K562 (cell line): ENCODE measurements at regions not wholly inside any gene's neighbourhood (a gene's known extent, or its start where the extent isn't known, plus 50 kb on each side); places are given as distances from the start of the nearest gene placed in this dataset.

Experiments
- ATAC-seq: fragments of 200-7000 bp; cut with Tn5 transposase; 3 replicates; pipeline ENCODE4 v1.9.1; 2020; ENCODE audit warnings: moderate library complexity
- BruUV-seq: library from RNA; stranded (reverse); fragments of 400-500 nt; replicated peaks from 2 replicates; lab custom pipeline; 2021; lab: Mats Ljungman, UMichigan
- CTCF ChIA-PET: fragments of 300-600 bp; formaldehyde crosslinking; extraction: SDS; loops from one replicate; lab custom pipeline; 2021; ENCODE audit warnings: low intra/inter-chr PET ratio; lab: Yijun Ruan, JAX
- POLR2A ChIA-PET: fragments of 300-600, 350-650 bp; sonication (Branson Sonifier 250); formaldehyde crosslinking; extraction: SDS; loops from one replicate; lab custom pipeline; 2021; ENCODE audit warnings: antibody characterized with exemption, inconsistent platforms; lab: Yijun Ruan, JAX
- DNase-seq, 4 experiments: peaks; one replicate each; pipeline versions ENCODE4 v3.0.0 to v3.0.0-alpha.2; 2011 to 2018; ENCODE audit warnings: low spot score in 3 of 4, mixed read lengths in 3 of 4; ENCODE audit errors: extremely low read depth in 1 of 4
- FAIRE-seq: peaks from 2 replicates; lab custom pipeline; 2011; peaks lifted over from hg19 to GRCh38; lab: Jason Lieb, UNC
- H2AFZ ChIP-seq: 2 replicates; pipeline ENCODE4 v1.6.0; 2011; ENCODE audit warnings: low read depth, low read length, control low read depth, inconsistent platforms
- H3K27ac ChIP-seq: fragments of 200-600 bp; 3 replicates; pipeline ENCODE4 v1.8.0; 2011; ENCODE audit warnings: low read depth, mild to moderate bottlenecking, control low read depth, inconsistent platforms, low read length, moderate library complexity, mixed read lengths; ENCODE audit errors: extremely low read depth
- H3K27me3 ChIP-seq, 2 experiments: fragments of 300-600 bp in 1 of 2; 2 replicates in 1 of 2; 3 replicates in 1 of 2; pipeline versions ENCODE4 v1.6.0 to v1.8.0; 2011; ENCODE audit warnings: inconsistent platforms in 2 of 2, low read length in 2 of 2, mild to moderate bottlenecking in 1 of 2, mixed read lengths in 1 of 2, moderate library complexity in 1 of 2; ENCODE audit not compliant: control insufficient read depth in 2 of 2, insufficient read depth in 2 of 2
- H3K36me3 ChIP-seq: fragments of 300-600 bp; 3 replicates; pipeline ENCODE4 v1.8.0; 2011; ENCODE audit warnings: mild to moderate bottlenecking, low read length, inconsistent platforms; ENCODE audit not compliant: control insufficient read depth, insufficient read depth
- H3K4me1 ChIP-seq, 2 experiments: fragments of 200-600 bp in 1 of 2; replicated peaks in 1 of 2; 2 replicates in 1 of 2; 3 replicates in 1 of 2; pipeline versions ENCODE4 v1.5.1 to v1.8.0; 2011; ENCODE audit warnings: inconsistent platforms in 2 of 2, low read length in 2 of 2, mild to moderate bottlenecking in 1 of 2, mixed read lengths in 1 of 2, moderate library complexity in 1 of 2; ENCODE audit not compliant: control insufficient read depth in 2 of 2, insufficient read depth in 2 of 2
- H3K4me2 ChIP-seq: 2 replicates; pipeline ENCODE4 v1.6.1; 2011; ENCODE audit warnings: low read length, control low read depth, inconsistent platforms, mixed read lengths; ENCODE audit not compliant: insufficient read depth
- H3K4me3 ChIP-seq: fragments of 200-600 bp; sonication (generic), shearing (Covaris generic); 2 replicates; pipeline ENCODE4 v1.5.1; 2016; ENCODE audit warnings: control low read depth, inconsistent platforms
- H3K79me2 ChIP-seq: fragments of 200-600 bp; 3 replicates; pipeline ENCODE4 v1.8.0; 2011; ENCODE audit warnings: low read length, inconsistent platforms; ENCODE audit not compliant: control insufficient read depth, insufficient read depth
- H3K9ac ChIP-seq, 2 experiments: 2 replicates each; pipeline versions ENCODE4 v1.6.0 to v1.6.1; 2011; ENCODE audit warnings: low read depth in 2 of 2, low read length in 2 of 2, control low read depth in 1 of 2, inconsistent platforms in 1 of 2, mild to moderate bottlenecking in 1 of 2, mixed read lengths in 1 of 2; ENCODE audit not compliant: insufficient read depth in 1 of 2
- H3K9me1 ChIP-seq: one replicate; pipeline ENCODE4 v1.6.0; 2011; ENCODE audit warnings: inconsistent platforms, mild to moderate bottlenecking, low read length, moderate library complexity; ENCODE audit not compliant: control insufficient read depth, insufficient read depth
- H3K9me3 ChIP-seq: replicated peaks from 2 replicates; pipeline ENCODE4 v1.5.1; 2011; ENCODE audit warnings: low read depth, low read length, inconsistent platforms; ENCODE audit not compliant: control insufficient read depth, insufficient read depth
- H4K20me1 ChIP-seq: replicated peaks from 2 replicates; pipeline ENCODE4 v1.6.1; 2011; ENCODE audit warnings: low read length, inconsistent platforms, mixed read lengths; ENCODE audit not compliant: control insufficient read depth, insufficient read depth
- CHD2 ChIP-seq: IDR thresholded peaks from 2 replicates; pipeline ENCODE4 v1.6.1; 2011; ENCODE audit warnings: low read depth, low read length
- CREBBP ChIP-seq: IDR thresholded peaks from one replicate; pipeline ENCODE4 v1.6.1; 2012; ENCODE audit warnings: low read depth, mild to moderate bottlenecking, control low read depth, inconsistent platforms, low read length
- E2F1 ChIP-seq: sonication (generic); formaldehyde crosslinking; IDR thresholded peaks from 2 replicates; pipeline ENCODE4 v1.8.1; 2023; ENCODE audit warnings: mild to moderate bottlenecking, missing genetic modification reagents, moderate library complexity
- ILF3 ChIP-seq: fragments of 450-650 bp; IDR thresholded peaks from 2 replicates; pipeline ENCODE4 v1.6.1; 2018; ENCODE audit warnings: antibody characterized with exemption, mild to moderate bottlenecking, moderate library complexity, borderline replicate concordance
- KDM5B ChIP-seq: fragments of 200-600 bp; sonication (generic); IDR thresholded peaks from 2 replicates; pipeline ENCODE4 v1.6.1; 2012; ENCODE audit warnings: low read depth, mild to moderate bottlenecking, moderate library complexity, low read length, control low read depth, inconsistent platforms; ENCODE audit not compliant: insufficient replicate concordance
- MCM2 ChIP-seq: fragments of 450-650 bp; IDR thresholded peaks from 2 replicates; pipeline ENCODE4 v1.6.1; 2017; ENCODE audit warnings: low read depth, mild to moderate bottlenecking
- NCOA4 ChIP-seq: fragments of 450-650 bp; IDR thresholded peaks from 2 replicates; pipeline ENCODE4 v1.6.1; 2018; ENCODE audit warnings: mild to moderate bottlenecking; ENCODE audit not compliant: partially characterized antibody
- PATZ1 ChIP-seq: fragments of 250-450 bp; sonication (Bioruptor Pico); IDR thresholded peaks from 2 replicates; pipeline ENCODE4 v1.5.0; 2020; ENCODE audit warnings: mild to moderate bottlenecking, borderline replicate concordance
- PHB ChIP-seq: fragments of 250-450 bp; sonication (Bioruptor Pico); IDR thresholded peaks from 2 replicates; pipeline ENCODE4 v1.5.0; 2021
- RBM14 ChIP-seq: fragments of 200-400 bp; formaldehyde crosslinking; IDR thresholded peaks from 2 replicates; pipeline ENCODE4 v1.6.1; 2018; ENCODE audit warnings: low read depth, mild to moderate bottlenecking, low read length, moderate library complexity, borderline replicate concordance; ENCODE audit not compliant: insufficient read depth
- SMARCE1 ChIP-seq: fragments of 450-650 bp; IDR thresholded peaks from 2 replicates; pipeline ENCODE4 v1.7.1; 2016; ENCODE audit warnings: mild to moderate bottlenecking
- YBX1 ChIP-seq: fragments of 450-650 bp; IDR thresholded peaks from 2 replicates; pipeline ENCODE4 v1.7.1; 2016; ENCODE audit warnings: mild to moderate bottlenecking
- ZKSCAN3 ChIP-seq: fragments of 250-450 bp; sonication (Bioruptor Pico); IDR thresholded peaks from 2 replicates; pipeline ENCODE4 v1.4.0; 2020
- ZNF217 ChIP-seq: sonication (generic); formaldehyde crosslinking; IDR thresholded peaks from 2 replicates; pipeline ENCODE4 v1.8.0; 2022; ENCODE audit warnings: mild to moderate bottlenecking, missing genetic modification reagents
- ZNF24 ChIP-seq: fragments of 450-650 bp; IDR thresholded peaks from 2 replicates; pipeline ENCODE4 v1.6.1; 2016
- ZNF274 ChIP-seq: IDR thresholded peaks from 2 replicates; pipeline ENCODE4 v1.6.1; 2011; ENCODE audit warnings: low read depth, mild to moderate bottlenecking, low read length, moderate library complexity, borderline replicate concordance
- ZNF511 ChIP-seq: sonication (generic); formaldehyde crosslinking; IDR thresholded peaks from 2 replicates; pipeline ENCODE4 v1.8.0; 2022; ENCODE audit warnings: mild to moderate bottlenecking, missing genetic modification reagents
- ZNF551 ChIP-seq: fragments of 250-450 bp; sonication (Bioruptor Pico); IDR thresholded peaks from 2 replicates; pipeline ENCODE4 v1.5.0; 2021; ENCODE audit warnings: mild to moderate bottlenecking, moderate library complexity
- ZNF695 ChIP-seq: fragments of 450-650 bp; formaldehyde crosslinking; IDR thresholded peaks from 2 replicates; pipeline ENCODE4 v1.4.0; 2020; ENCODE audit warnings: mild to moderate bottlenecking, moderate library complexity
- WGBS: fragments of 100-300 bp; shearing (Covaris generic); methylation state at CpG from one replicate; pipeline ENCODE4 v1.1.6; 2016; ENCODE audit warnings: low coverage, mixed read lengths; ENCODE audit not compliant: insufficient coverage; ENCODE audit errors: missing lambda C conversion rate; 5-methylcytosine and 5-hydroxymethylcytosine counted together
- in situ Hi-C: fragments of 300-500 bp; cut with MboI; formaldehyde crosslinking; loops from 4 replicates; pipeline ENCODE4 v1.15.0; 2018; ENCODE audit warnings: inconsistent platforms, mixed read lengths
- intact Hi-C: fragments of 100-400 bp; cut with micrococcal nuclease; formaldehyde crosslinking; loops from 2 replicates; pipeline ENCODE4 v1.14.2; 2022

- Histone ChIP-seq H3K36me3 (no peaks in the 10 kb centered on the region), H3K4me3 (no peak overlapping the region), H3K4me2 (no peak overlapping the region), H3K9me1 (no peaks in the 10 kb centered on the region), H3K79me2 (no peaks in the 10 kb centered on the region), H3K9me3 (no peaks in the 10 kb centered on the region), H3K9ac (no peak overlapping the region), H3K27ac (no peak overlapping the region), H4K20me1 (no peaks in the 10 kb centered on the region), H3K27me3 (0 out of 5 replicates have a peak, but pooled peaks cover 0 to 4% of the 10 kb centered on the region in 2 experiments), H3K4me1 (peaks cover 0 to 12% of the 10 kb centered on the region in 2 experiments; a peak in 4 of 5 replicates), H2AFZ (peak overlapping the region; percentile 57; the same call in 1 of the 2 replicates)
- intact Hi-C loops (no loop called here), in situ Hi-C loops (no loop called here)
- CTCF ChIA-PET: no interaction called here
- 13% methylated on average over 2 of the region's 2 CpGs for WGBS
- ATAC-seq: no peak
- DNase-seq: no peak
- no TSS peak for BruUV-seq
- POLR2A ChIA-PET: interaction anchor here (1.1 to 1.6 kb wide), 2 partner anchors 9 to 24 kb away, joined by 3 read pairs; no protein-coding TSS in a partner anchor
- FAIRE-seq: no peak
- no peak for TF ChIP-seq KDM5B
- no peak for TF ChIP-seq NCOA4
- no peak for TF ChIP-seq YBX1
- TF ChIP-seq ZNF695 (CRISPR knock-in tag): no peak
- no peak for TF ChIP-seq E2F1 (CRISPR knock-in tag)
- TF ChIP-seq ZNF24: no peak
- TF ChIP-seq ZKSCAN3 (CRISPR knock-in tag): no peak
- TF ChIP-seq ILF3: no peak
- TF ChIP-seq ZNF217: no peak
- no peak for TF ChIP-seq SMARCE1
- no peak for TF ChIP-seq MCM2
- no peak for TF ChIP-seq ZNF274
- TF ChIP-seq CHD2: no peak
- no peak for TF ChIP-seq RBM14
- TF ChIP-seq PATZ1 (CRISPR knock-in tag): no peak
- no peak for TF ChIP-seq ZNF511 (CRISPR knock-in tag)
- no peak for TF ChIP-seq CREBBP
- TF ChIP-seq ZNF551: no peak
- TF ChIP-seq PHB (CRISPR knock-in tag): no peak
These were observed 328.5 kb downstream of the SOX4 start for GRCh38 chr6:21922086-21922485.
